T-cell (primary cell): ENCODE measurements at regions not wholly inside any gene's neighbourhood (a gene's known extent, or its start where the extent isn't known, plus 50 kb on each side); places are given as distances from the start of the nearest gene placed in this dataset.
"Not testable (repeated sequence)": the region's sequence is repeated elsewhere in the genome, so short reads cannot be mapped to it uniquely, and the experiment has no call there.

Experiments used
- ATAC-seq, 4 experiments: fragments of 200-7000 bp in 3 of 4; fragments of 150-1000 bp in 1 of 4; cut with Tn5 transposase; replicated peaks in 1 of 4; 1 replicate in 3 of 4; 2 replicates in 1 of 4; pipeline ENCODE4 v1.10.0; 2021; ENCODE audit warnings: moderate library complexity in 3 of 4, mild to moderate bottlenecking in 2 of 4, moderate number of reproducible peaks in 1 of 4
- CTCF ChIA-PET, 2 donors: fragments of 300-600 bp; sonication (Branson Sonifier 250); formaldehyde crosslinking; loops; one replicate each; lab custom pipeline; 2022; ENCODE audit warnings: antibody characterized with exemption in 2 of 2; lab: Charles Lee
- POLR2A ChIA-PET, 2 donors: fragments of 300-600 bp; sonication (Branson Sonifier 250); formaldehyde crosslinking; loops; one replicate each; lab custom pipeline; 2022; ENCODE audit warnings: antibody characterized with exemption in 2 of 2; lab: Charles Lee
- DNase-seq, 35 experiments: peaks; one replicate each; pipeline versions ENCODE4 v3.0.0 to v3.0.0-alpha.2; 2013 to 2023
- H3K27ac ChIP-seq: one replicate; pipeline ENCODE4 v1.5.1; 2013; ENCODE audit warnings: low read length
- H3K27me3 ChIP-seq, 2 experiments: replicated peaks in 1 of 2; 1 replicate in 1 of 2; 2 replicates in 1 of 2; pipeline versions ENCODE4 v1.6.1 to v1.7.0; 2013; ENCODE audit warnings: low read length in 1 of 2, mixed read lengths in 1 of 2; ENCODE audit not compliant: control insufficient read depth in 2 of 2, insufficient read depth in 2 of 2; ENCODE audit errors: extremely low read depth in 1 of 2
- H3K36me3 ChIP-seq, 2 donors: 1 replicate in 1 of 2; 2 replicates in 1 of 2; pipeline versions ENCODE4 v1.6.1 to v1.7.0; 2013; ENCODE audit warnings: low read length in 1 of 2; ENCODE audit not compliant: control insufficient read depth in 2 of 2, insufficient read depth in 1 of 2; ENCODE audit errors: extremely low read depth in 1 of 2
- H3K4me1 ChIP-seq, 2 experiments: 1 replicate in 1 of 2; 2 replicates in 1 of 2; pipeline versions ENCODE4 v1.6.1 to v1.7.0; 2013; ENCODE audit warnings: low read length in 2 of 2, mixed read lengths in 1 of 2; ENCODE audit not compliant: insufficient read depth in 2 of 2, control insufficient read depth in 1 of 2; ENCODE audit errors: extremely low read depth in 1 of 2
- H3K4me3 ChIP-seq, 2 donors: 1 replicate in 1 of 2; 2 replicates in 1 of 2; pipeline versions ENCODE4 v1.5.1 to v1.7.0; 2013; ENCODE audit warnings: mild to moderate bottlenecking in 2 of 2, low read length in 1 of 2, moderate library complexity in 1 of 2; ENCODE audit not compliant: control insufficient read depth in 1 of 2; ENCODE audit errors: extremely low read depth in 1 of 2
- H3K9me3 ChIP-seq: 2 replicates; pipeline ENCODE4 v1.7.0; 2013
- H3K27ac Mint-ChIP-seq, 2 donors: one replicate each; pipeline ENCODE4 v1.8.0; 2020 to 2021; ENCODE audit warnings: mild to moderate bottlenecking in 2 of 2, mixed read lengths in 2 of 2
- H3K27me3 Mint-ChIP-seq, 2 donors: one replicate each; pipeline ENCODE4 v1.8.0; 2021 to 2022; ENCODE audit warnings: mixed read lengths in 2 of 2
- H3K36me3 Mint-ChIP-seq: one replicate; pipeline ENCODE4 v1.8.0; 2021; ENCODE audit warnings: mixed read lengths
- H3K4me1 Mint-ChIP-seq, 3 donors: one replicate each; pipeline ENCODE4 v1.8.0; 2020 to 2022; ENCODE audit warnings: mixed read lengths in 3 of 3, mild to moderate bottlenecking in 1 of 3
- H3K4me3 Mint-ChIP-seq, 3 donors: one replicate each; pipeline ENCODE4 v1.8.0; 2020 to 2022; ENCODE audit warnings: mild to moderate bottlenecking in 3 of 3, mixed read lengths in 3 of 3, moderate library complexity in 3 of 3
- H3K9me3 Mint-ChIP-seq, 3 donors: one replicate each; pipeline ENCODE4 v1.8.0; 2020 to 2022; ENCODE audit warnings: mixed read lengths in 3 of 3
- WGBS: methylation state at CpG from one replicate; pipeline ENCODE4 v1.1.5; 2013; ENCODE audit warnings: missing lambda C conversion rate; ENCODE audit not compliant: insufficient coverage; 5-methylcytosine and 5-hydroxymethylcytosine counted together

DNA sequence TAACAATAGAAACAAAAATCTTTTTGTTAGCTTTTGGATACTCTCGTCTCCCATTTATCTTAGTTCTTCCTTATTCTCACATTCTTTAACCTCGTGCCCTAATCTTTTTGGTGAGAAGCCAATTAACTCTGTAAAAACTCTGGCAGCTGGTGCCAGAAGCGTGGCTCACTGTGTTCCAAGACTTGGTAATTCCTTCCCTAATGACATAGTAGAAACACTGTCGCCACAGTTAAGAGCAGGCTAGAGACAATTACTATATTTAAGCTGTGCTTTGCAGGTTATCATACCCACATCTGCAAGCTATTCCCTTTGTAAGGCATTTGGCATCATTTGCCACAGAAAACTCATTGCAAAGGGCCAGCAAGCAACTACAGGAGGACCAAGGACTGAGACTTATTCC is 160.9 kb upstream of the PIK3R1 start:
- Histone ChIP-seq H3K9me3 (no peaks in the 10 kb centered on the region), H3K4me1 (no peaks in the 10 kb centered on the region), H3K27ac (no peak overlapping the region), H3K36me3 (no peaks in the 10 kb centered on the region), H3K27me3 (no peaks in the 10 kb centered on the region), H3K4me3 (no peak overlapping the region)
- peaks cover 4 to 6% of the 10 kb centered on the region in 2 donors for H3K27me3 Mint-ChIP-seq
- no peak overlapping the region for H3K27ac Mint-ChIP-seq
- H3K4me3 Mint-ChIP-seq: no peak overlapping the region
- no peak for DNase-seq
- H3K36me3 Mint-ChIP-seq: no peaks in the 10 kb centered on the region
- ATAC-seq: no peak
- WGBS: 61% methylated on average over 4 of the region's 4 CpGs
- POLR2A ChIA-PET: no interaction called here
- CTCF ChIA-PET: no interaction called here
- H3K4me1 Mint-ChIP-seq: no peaks in the 10 kb centered on the region
- H3K9me3 Mint-ChIP-seq: peaks cover 0 to 4% (median 0%) of the 10 kb centered on the region in 3 donors

DNA sequence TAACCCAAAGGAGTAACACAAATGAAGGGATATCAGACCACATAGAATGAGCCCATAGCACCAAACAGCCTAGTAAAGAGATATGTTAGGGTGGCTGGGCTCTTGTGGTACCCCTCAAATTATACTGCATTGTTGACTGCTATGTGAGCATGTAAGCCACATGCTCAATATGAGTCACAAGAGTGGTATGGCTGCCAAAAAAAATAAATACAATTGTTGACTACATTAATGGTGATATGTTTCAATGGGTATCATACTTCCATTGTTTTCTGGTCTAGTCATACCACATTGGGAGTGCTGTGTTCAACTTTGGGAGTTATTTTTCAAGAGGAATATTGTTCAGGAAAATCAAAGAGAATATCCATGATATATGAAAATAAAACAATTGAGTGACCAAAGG is 162.4 kb upstream of the PIK3R1 start:
- CTCF ChIA-PET: no interaction called here
- no peak for DNase-seq
- ATAC-seq: no peak
- Mint-ChIP-seq H3K4me1 (no peaks in the 10 kb centered on the region), H3K27me3 (peaks cover 7% of the 10 kb centered on the region in 2 donors), H3K9me3 (peaks cover 5 to 7% (median 5%) of the 10 kb centered on the region in 3 donors), H3K36me3 (no peaks in the 10 kb centered on the region), H3K27ac (no peak overlapping the region), H3K4me3 (no peak overlapping the region)
- POLR2A ChIA-PET: no interaction called here
- Histone ChIP-seq H3K4me3 (no peak overlapping the region), H3K27me3 (no peaks in the 10 kb centered on the region), H3K4me1 (no peaks in the 10 kb centered on the region), H3K9me3 (no peaks in the 10 kb centered on the region), H3K27ac (no peak overlapping the region), H3K36me3 (no peaks in the 10 kb centered on the region)

DNA sequence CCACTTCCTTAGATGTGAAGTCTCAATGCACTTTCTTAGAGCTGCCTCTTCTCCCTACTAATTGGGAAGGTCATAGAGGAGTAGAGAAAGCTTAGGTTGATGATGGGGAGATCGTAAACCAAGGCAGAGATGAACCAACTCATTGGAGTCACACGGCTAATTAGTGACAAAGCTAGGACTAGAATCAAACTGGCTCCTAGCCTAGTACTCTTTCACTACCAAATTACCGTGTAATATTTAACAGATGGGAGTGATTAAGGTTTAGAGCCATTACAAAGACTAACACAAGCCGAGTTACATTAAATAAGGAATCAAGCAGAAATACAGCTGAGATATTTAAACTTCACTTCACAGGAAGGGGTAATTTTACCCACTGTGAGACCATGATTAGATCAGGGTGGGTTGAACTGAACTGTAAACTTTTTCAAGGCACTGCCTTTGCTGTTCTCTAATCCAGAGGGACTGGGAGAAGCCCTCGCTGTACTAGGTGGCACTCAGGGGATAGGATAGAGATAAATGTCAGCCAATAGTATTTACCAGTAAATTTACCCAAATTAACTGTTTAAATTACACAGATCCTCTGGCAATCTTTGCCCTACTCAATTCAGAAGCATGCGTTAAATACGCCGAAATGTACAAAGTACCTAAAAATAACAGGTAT is 166.4 kb upstream of the PIK3R1 start:
- no peak for DNase-seq
- no peak for ATAC-seq
- Mint-ChIP-seq H3K9me3 (peaks cover 8 to 12% (median 9%) of the 10 kb centered on the region in 3 donors), H3K4me1 (no peaks in the 10 kb centered on the region), H3K36me3 (no peaks in the 10 kb centered on the region), H3K27me3 (peaks cover 9 to 11% of the 10 kb centered on the region in 2 donors), H3K27ac (no peak overlapping the region), H3K4me3 (no peak overlapping the region)
- Histone ChIP-seq H3K27me3 (no peaks in the 10 kb centered on the region), H3K4me3 (no peak overlapping the region), H3K9me3 (no peaks in the 10 kb centered on the region), H3K27ac (no peak overlapping the region), H3K4me1 (no peaks in the 10 kb centered on the region), H3K36me3 (no peaks in the 10 kb centered on the region)
- ChIA-PET CTCF (no interaction called here), POLR2A (no interaction called here)
- WGBS: no CpG with 5 or more reads among the region's 8 CpGs

DNA sequence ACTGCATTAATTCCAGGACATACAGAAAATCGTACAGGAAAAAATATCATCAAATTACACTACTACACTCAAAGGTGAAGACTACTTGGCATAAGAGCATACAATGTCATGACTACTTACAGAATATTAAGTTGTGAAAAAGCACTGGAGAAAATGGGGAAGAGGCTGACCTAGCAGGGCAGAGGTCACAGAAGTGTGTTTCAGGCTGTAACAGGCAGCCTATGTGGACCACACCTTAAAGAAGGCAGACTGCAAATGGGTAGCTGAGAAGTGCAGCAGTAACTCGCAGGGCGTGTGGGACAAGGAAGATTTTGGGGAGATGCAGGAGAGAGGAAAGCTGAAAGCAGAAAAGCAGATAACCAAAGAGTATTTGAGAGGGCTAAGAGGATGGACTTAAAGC is 167.0 kb upstream of the PIK3R1 start:
- H3K9me3 Mint-ChIP-seq: peaks cover 8 to 12% (median 9%) of the 10 kb centered on the region in 3 donors
- DNase-seq (no peak), ATAC-seq (no peak)
- Histone ChIP-seq H3K36me3 (no peaks in the 10 kb centered on the region), H3K27ac (no peak overlapping the region), H3K4me3 (no peak overlapping the region), H3K9me3 (no peaks in the 10 kb centered on the region), H3K4me1 (no peaks in the 10 kb centered on the region), H3K27me3 (no peaks in the 10 kb centered on the region)
- ChIA-PET CTCF (no interaction called here), POLR2A (no interaction called here)
- no peak overlapping the region for H3K27ac Mint-ChIP-seq
- H3K27me3 Mint-ChIP-seq: peaks cover 9 to 11% of the 10 kb centered on the region in 2 donors
- no peaks in the 10 kb centered on the region for H3K36me3 Mint-ChIP-seq
- no peak overlapping the region for H3K4me3 Mint-ChIP-seq
- no peaks in the 10 kb centered on the region for H3K4me1 Mint-ChIP-seq
- no CpG with 5 or more reads among the region's 3 CpGs for WGBS

DNA sequence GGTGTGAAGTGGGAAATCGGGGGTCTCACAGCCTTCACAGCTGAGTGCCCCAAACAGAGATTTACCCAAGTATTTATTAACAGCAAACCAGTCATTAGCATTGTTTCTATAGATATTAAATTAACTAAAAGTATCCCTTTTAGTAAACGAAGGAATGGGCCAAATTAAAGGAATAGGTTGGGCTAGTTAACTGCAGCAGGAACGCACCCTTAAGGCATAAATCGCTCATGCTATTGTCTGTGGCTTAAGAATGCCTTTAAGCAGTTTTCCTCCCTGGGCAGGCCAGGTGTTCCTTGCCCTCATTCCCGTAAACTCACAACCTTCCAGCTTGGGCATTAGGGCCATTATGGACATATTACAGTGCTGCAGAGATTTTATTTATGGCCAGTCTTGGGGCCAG is 167.5 kb upstream of the PIK3R1 start:
- WGBS: 90% methylated on average over 2 of the region's 5 CpGs
- H3K36me3 Mint-ChIP-seq, CTCF ChIA-PET, H3K4me1 ChIP-seq, H3K4me1 Mint-ChIP-seq, POLR2A ChIA-PET, ATAC-seq, H3K4me3 Mint-ChIP-seq, H3K27ac Mint-ChIP-seq, H3K27ac ChIP-seq, H3K27me3 ChIP-seq, DNase-seq, H3K36me3 ChIP-seq, H3K9me3 ChIP-seq, H3K4me3 ChIP-seq: not testable (repeated sequence)
- peaks cover 8 to 12% (median 9%) of the 10 kb centered on the region in 3 donors for H3K9me3 Mint-ChIP-seq
- peaks cover 9 to 11% of the 10 kb centered on the region in 2 donors for H3K27me3 Mint-ChIP-seq

DNA sequence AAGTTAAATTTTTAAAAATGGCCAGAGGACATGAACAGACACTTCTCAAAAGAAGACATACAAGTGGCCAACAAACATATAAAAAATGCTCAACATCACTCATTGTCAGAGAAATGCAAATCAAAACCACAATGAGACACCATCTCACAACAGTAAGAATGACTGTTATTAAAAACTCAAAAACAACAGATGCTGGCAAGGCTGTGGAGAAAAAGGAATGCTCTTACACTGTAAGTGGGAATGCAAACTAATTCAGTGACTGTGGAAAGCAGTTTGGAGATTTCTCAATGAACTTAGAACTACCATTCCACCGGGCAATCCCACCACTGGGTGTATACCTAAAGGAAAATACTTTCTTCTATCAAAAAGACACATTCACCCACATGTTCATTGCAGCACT is 168.5 kb upstream of the PIK3R1 start:
- no CpG with 5 or more reads among the region's 1 CpG for WGBS
- Mint-ChIP-seq H3K27ac (no peak overlapping the region), H3K9me3 (peaks cover 8 to 12% (median 9%) of the 10 kb centered on the region in 3 donors), H3K4me3 (no peak overlapping the region), H3K27me3 (peaks cover 9 to 11% of the 10 kb centered on the region in 2 donors), H3K4me1 (no peaks in the 10 kb centered on the region), H3K36me3 (no peaks in the 10 kb centered on the region)
- ATAC-seq (no peak), DNase-seq (no peak)
- H3K27ac ChIP-seq: no peak overlapping the region
- POLR2A ChIA-PET: no interaction called here
- CTCF ChIA-PET: no interaction called here
- no peaks in the 10 kb centered on the region for H3K27me3 ChIP-seq
- H3K4me3 ChIP-seq: no peak overlapping the region
- no peaks in the 10 kb centered on the region for H3K4me1 ChIP-seq
- no peaks in the 10 kb centered on the region for H3K36me3 ChIP-seq
- no peaks in the 10 kb centered on the region for H3K9me3 ChIP-seq

DNA sequence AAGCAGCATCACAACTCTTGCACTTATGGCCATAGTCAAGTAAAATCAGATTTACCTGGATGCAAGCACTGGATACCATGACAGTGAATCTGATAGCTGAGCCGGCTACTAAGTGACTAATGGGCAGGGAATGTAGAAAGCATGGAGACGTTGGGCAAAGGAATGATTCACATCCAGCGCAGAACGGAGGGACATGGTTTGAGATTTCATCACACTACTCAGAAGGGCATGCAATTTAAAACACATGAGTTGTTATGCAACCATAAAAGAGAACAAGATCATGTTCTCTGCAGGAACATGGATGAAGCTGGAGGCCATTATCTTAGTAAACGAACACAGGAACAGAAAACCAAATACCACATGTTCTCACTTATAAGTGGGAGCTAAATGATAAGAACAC is 169.1 kb upstream of the PIK3R1 start:
- Mint-ChIP-seq H3K27me3 (peaks cover 3 to 11% of the 10 kb centered on the region in 2 donors), H3K4me3 (no peak overlapping the region), H3K9me3 (peaks cover 8 to 9% (median 8%) of the 10 kb centered on the region in 3 donors), H3K27ac (no peak overlapping the region), H3K36me3 (no peaks in the 10 kb centered on the region), H3K4me1 (no peaks in the 10 kb centered on the region)
- H3K36me3 ChIP-seq: no peaks in the 10 kb centered on the region
- ChIA-PET CTCF (no interaction called here), POLR2A (no interaction called here)
- ATAC-seq (no peak), DNase-seq (no peak)
- H3K9me3 ChIP-seq: no peaks in the 10 kb centered on the region
- H3K4me1 ChIP-seq: no peaks in the 10 kb centered on the region
- no peaks in the 10 kb centered on the region for H3K27me3 ChIP-seq
- H3K4me3 ChIP-seq: no peak overlapping the region
- WGBS: 97% methylated on average over 4 of the region's 5 CpGs
- H3K27ac ChIP-seq: no peak overlapping the region
